ACC112 (cell line): ENCODE measurements at regions not wholly inside any gene's neighbourhood (a gene's known extent, or its start where the extent isn't known, plus 50 kb on each side); places are given as distances from the start of the nearest gene placed in this dataset.

ENCODE experiments used
- H2AFZ ChIP-seq: fragments of 200-600 bp; sonication (generic); one replicate; pipeline ENCODE4 v1.6.0; 2017; ENCODE audit warnings: antibody characterized with exemption, low read length; ENCODE audit not compliant: unreplicated experiment
- H3K27ac ChIP-seq: fragments of 200-600 bp; sonication (generic); 2 replicates; pipeline ENCODE4 v1.5.1; 2014; ENCODE audit warnings: low read depth, mild to moderate bottlenecking, antibody characterized with exemption, low read length, moderate library complexity
- H3K27me3 ChIP-seq: fragments of 200-600 bp; sonication (generic); 2 replicates; pipeline ENCODE4 v1.6.1; 2014; ENCODE audit warnings: mild to moderate bottlenecking, antibody characterized with exemption, low read length, moderate library complexity, mixed read lengths; ENCODE audit not compliant: insufficient read depth
- H3K36me3 ChIP-seq: fragments of 200-600 bp; sonication (generic); 2 replicates; pipeline ENCODE4 v1.6.1; 2016; ENCODE audit warnings: mild to moderate bottlenecking, antibody characterized with exemption, low read length, moderate library complexity, mixed read lengths; ENCODE audit not compliant: insufficient read depth
- H3K4me1 ChIP-seq: fragments of 200-600 bp; sonication (generic); one replicate; pipeline ENCODE4 v1.6.1; 2016; ENCODE audit warnings: low read length, mixed read lengths; ENCODE audit not compliant: insufficient read depth, unreplicated experiment, control insufficient read depth
- H3K4me3 ChIP-seq: fragments of 200-600 bp; sonication (generic); 2 replicates; pipeline ENCODE4 v1.5.1; 2014; ENCODE audit warnings: mild to moderate bottlenecking, low read depth, low read length
- H3K79me2 ChIP-seq: fragments of 200-600 bp; sonication (generic); one replicate; pipeline ENCODE4 v1.6.0; 2016; ENCODE audit warnings: low read length; ENCODE audit not compliant: control insufficient read depth, unreplicated experiment, insufficient read depth

GRCh38 chrX:63884821-63885790 lies 100.1 kb upstream of the ARHGEF9 start:
- peaks cover 6% of the 10 kb centered on the region for H3K4me1 ChIP-seq
- H3K36me3 ChIP-seq, result no peaks in the 10 kb centered on the region
- H3K27ac ChIP-seq, result no peak overlapping the region

GRCh38 chrX:63869506-63869905 lies 84.5 kb upstream of the ARHGEF9 start:
- Histone ChIP-seq H3K36me3 (no peaks in the 10 kb centered on the region), H3K4me1 (no peaks in the 10 kb centered on the region), H3K27me3 (no peaks in the 10 kb centered on the region), H3K27ac (no peak overlapping the region), H2AFZ (no peak overlapping the region), H3K79me2 (no peaks in the 10 kb centered on the region), H3K4me3 (no peak overlapping the region)

More at GRCh38 chrX:63884821-63885790, 100.1 kb upstream of the ARHGEF9 start:
- Histone ChIP-seq H3K27me3 (no peaks in the 10 kb centered on the region), H3K4me3 (no peak overlapping the region), H2AFZ (no peak overlapping the region), H3K79me2 (no peaks in the 10 kb centered on the region)

- Histone ChIP-seq H2AFZ (no peak overlapping the region), H3K27me3 (no peaks in the 10 kb centered on the region), H3K27ac (no peak overlapping the region), H3K36me3 (no peaks in the 10 kb centered on the region), H3K79me2 (no peaks in the 10 kb centered on the region), H3K4me1 (peaks cover 3% of the 10 kb centered on the region), H3K4me3 (no peak overlapping the region)
Measured at GRCh38 chrX:63855896-63856295, 70.9 kb upstream of the ARHGEF9 start.

GRCh38 chrX:63835361-63835760 lies 50.3 kb upstream of the ARHGEF9 start:
- H3K27ac ChIP-seq, result no peak overlapping the region
- H3K4me1 ChIP-seq, result no peaks in the 10 kb centered on the region
- H3K4me3 ChIP-seq, result no peak overlapping the region
- H3K27me3 ChIP-seq, result no peaks in the 10 kb centered on the region
- H2AFZ ChIP-seq, result no peak overlapping the region
- no peaks in the 10 kb centered on the region for H3K79me2 ChIP-seq
- no peaks in the 10 kb centered on the region for H3K36me3 ChIP-seq
